Endothelial cell of umbilical vein (primary cell): ENCODE measurements at regions not wholly inside any gene's neighbourhood (a gene's known extent, or its start where the extent isn't known, plus 50 kb on each side); places are given as distances from the start of the nearest gene placed in this dataset.

ENCODE experiments used
- BruUV-seq: library from RNA; stranded (reverse); fragments of 400-500 nt; replicated peaks from 2 replicates; lab custom pipeline; 2021; lab: Mats Ljungman, UMichigan
- CTCF ChIA-PET: fragments of 300-600, 350-600 bp; sonication (Branson Sonifier 250); formaldehyde crosslinking; loops from one replicate; lab custom pipeline; 2021; ENCODE audit warnings: antibody characterized with exemption, inconsistent platforms; lab: Charles Lee
- POLR2A ChIA-PET: fragments of 300-600, 350-600 bp; sonication (Branson Sonifier 250); formaldehyde crosslinking; loops from one replicate; lab custom pipeline; 2021; ENCODE audit warnings: antibody characterized with exemption, inconsistent platforms; lab: Charles Lee
- DNase-seq: peaks from one replicate; pipeline ENCODE4 v3.0.0-alpha.2; 2011; ENCODE audit warnings: low read depth, low spot score
- FAIRE-seq: peaks from 2 replicates; lab custom pipeline; 2011; peaks lifted over from hg19 to GRCh38; lab: Jason Lieb, UNC
- H2AFZ ChIP-seq: 2 replicates; pipeline ENCODE4 v1.6.0; 2012; ENCODE audit warnings: low read depth, low read length, control low read depth, inconsistent platforms
- H3K27ac ChIP-seq: 2 replicates; pipeline ENCODE4 v1.5.1; 2011; ENCODE audit warnings: low read depth, mild to moderate bottlenecking, control low read depth, low read length, moderate library complexity; ENCODE audit not compliant: insufficient read depth
- H3K27me3 ChIP-seq, 2 experiments: 2 replicates each; pipeline versions ENCODE4 v1.6.0 to v1.6.1; 2011; ENCODE audit warnings: low read length in 2 of 2, mixed read lengths in 1 of 2; ENCODE audit not compliant: control insufficient read depth in 2 of 2, insufficient read depth in 2 of 2
- H3K36me3 ChIP-seq, 2 experiments: 2 replicates in 1 of 2; 3 replicates in 1 of 2; pipeline ENCODE4 v1.5.1; 2011; ENCODE audit warnings: low read length in 2 of 2, mild to moderate bottlenecking in 1 of 2, moderate library complexity in 1 of 2; ENCODE audit not compliant: control insufficient read depth in 2 of 2, insufficient read depth in 2 of 2; ENCODE audit errors: extremely low read depth in 1 of 2
- H3K4me1 ChIP-seq: 3 replicates; pipeline ENCODE4 v1.5.1; 2011; ENCODE audit warnings: mild to moderate bottlenecking, low read length; ENCODE audit not compliant: control insufficient read depth, insufficient read depth; ENCODE audit errors: extremely low read depth
- H3K4me2 ChIP-seq: 2 replicates; pipeline ENCODE4 v1.6.1; 2011; ENCODE audit warnings: low read length, control low read depth, mixed read lengths; ENCODE audit not compliant: insufficient read depth
- H3K4me3 ChIP-seq, 3 experiments: fragments of 200-600 bp in 1 of 3; sonication (generic), shearing (Covaris generic) in 1 of 3; replicated peaks in 1 of 3; 2 replicates each; pipeline ENCODE4 v1.5.1; 2011 to 2016; ENCODE audit warnings: control low read depth in 3 of 3, low read length in 3 of 3, mild to moderate bottlenecking in 2 of 3, inconsistent platforms in 1 of 3, low read depth in 1 of 3, moderate library complexity in 1 of 3; ENCODE audit not compliant: insufficient read depth in 1 of 3
- H3K79me2 ChIP-seq: 2 replicates; pipeline ENCODE4 v1.6.0; 2012; ENCODE audit warnings: low read length, inconsistent platforms; ENCODE audit not compliant: control insufficient read depth, insufficient read depth
- H3K9ac ChIP-seq: replicated peaks from 2 replicates; pipeline ENCODE3; 2011; ENCODE audit warnings: low read length, control low read depth; ENCODE audit not compliant: insufficient read depth; ENCODE audit errors: extremely low read depth
- H3K9me1 ChIP-seq: replicated peaks from 3 replicates; pipeline ENCODE4 v1.6.0; 2011; ENCODE audit warnings: mild to moderate bottlenecking, low read length; ENCODE audit not compliant: control insufficient read depth, insufficient read depth; ENCODE audit errors: extremely low read depth
- H3K9me3 ChIP-seq: replicated peaks from 2 replicates; pipeline ENCODE4 v1.5.1; 2012; ENCODE audit warnings: low read length, inconsistent platforms; ENCODE audit not compliant: control insufficient read depth, insufficient read depth
- H4K20me1 ChIP-seq: replicated peaks from 2 replicates; pipeline ENCODE3; 2011; ENCODE audit warnings: mild to moderate bottlenecking, low read length; ENCODE audit not compliant: control insufficient read depth, insufficient read depth; ENCODE audit errors: extremely low read depth
- EZH2 ChIP-seq: IDR thresholded peaks from 2 replicates; pipeline ENCODE4 v1.6.1; 2012; ENCODE audit warnings: borderline replicate concordance, low read depth, mild to moderate bottlenecking, moderate library complexity, low read length, inconsistent platforms; ENCODE audit not compliant: severe bottlenecking
- JUN ChIP-seq: IDR thresholded peaks from 2 replicates; pipeline ENCODE4 v1.6.1; 2011; ENCODE audit warnings: borderline replicate concordance, low read depth; ENCODE audit not compliant: insufficient read length, insufficient read depth
- MAX ChIP-seq: IDR thresholded peaks from 2 replicates; pipeline ENCODE4 v1.6.1; 2011; ENCODE audit not compliant: insufficient read depth, insufficient read length
- MYC ChIP-seq: IDR thresholded peaks from one replicate; pipeline ENCODE4 v1.6.1; 2011; ENCODE audit warnings: mild to moderate bottlenecking, low read depth, low read length
- dilution Hi-C: fragments of 300-500 bp; cut with MboI; formaldehyde crosslinking; loops from one replicate; pipeline ENCODE4 v1.15.0; 2019; ENCODE audit warnings: low sequenced_read_pairs; ENCODE audit not compliant: extremely low pct_ligation_motif_present
- intact Hi-C: fragments of 100-400 bp; cut with micrococcal nuclease; formaldehyde crosslinking; loops from one replicate; pipeline ENCODE4 v1.10.0; 2022
- TF ChIP-seq, protein P1 (sequence below), 2 donors: IDR thresholded peaks; 1 replicate in 1 of 2; 2 replicates in 1 of 2; pipeline ENCODE4 v1.5.1; 2011; ENCODE audit warnings: low read length in 2 of 2, mild to moderate bottlenecking in 2 of 2, moderate library complexity in 2 of 2, control low read depth in 1 of 2, inconsistent platforms in 1 of 2, low read depth in 1 of 2; ENCODE audit not compliant: insufficient read depth in 1 of 2; ENCODE audit errors: extremely low read depth in 1 of 2

- no peak overlapping the region for H3K4me3 ChIP-seq
- no peak for DNase-seq
- H3K9me3 ChIP-seq, result no peaks in the 10 kb centered on the region
- no peak overlapping the region for H3K27ac ChIP-seq
- FAIRE-seq, result no peak
- no peak overlapping the region for H2AFZ ChIP-seq
- POLR2A ChIA-PET, result no interaction called here
- H4K20me1 ChIP-seq, result no peaks in the 10 kb centered on the region
- H3K79me2 ChIP-seq, result no peaks in the 10 kb centered on the region
- BruUV-seq, result no TSS peak
- CTCF ChIA-PET, result interaction anchor here (1.1 to 1.4 kb wide), 2 partner anchors 19 to 27 kb away, joined by 3 to 8 read pairs; no protein-coding TSS in a partner anchor
- H3K36me3 ChIP-seq, result no peaks in the 10 kb centered on the region
- no peak overlapping the region for H3K9ac ChIP-seq
- dilution Hi-C loops, result no loop called here
- H3K4me1 ChIP-seq, result no peaks in the 10 kb centered on the region
- intact Hi-C loops, result no loop called here
- no peaks in the 10 kb centered on the region for H3K27me3 ChIP-seq
- no peak overlapping the region for H3K4me2 ChIP-seq
- TF ChIP-seq MAX (no peak), EZH2 (no peak), MYC (no peak), JUN (no peak)
- TF ChIP-seq, protein P1, sequence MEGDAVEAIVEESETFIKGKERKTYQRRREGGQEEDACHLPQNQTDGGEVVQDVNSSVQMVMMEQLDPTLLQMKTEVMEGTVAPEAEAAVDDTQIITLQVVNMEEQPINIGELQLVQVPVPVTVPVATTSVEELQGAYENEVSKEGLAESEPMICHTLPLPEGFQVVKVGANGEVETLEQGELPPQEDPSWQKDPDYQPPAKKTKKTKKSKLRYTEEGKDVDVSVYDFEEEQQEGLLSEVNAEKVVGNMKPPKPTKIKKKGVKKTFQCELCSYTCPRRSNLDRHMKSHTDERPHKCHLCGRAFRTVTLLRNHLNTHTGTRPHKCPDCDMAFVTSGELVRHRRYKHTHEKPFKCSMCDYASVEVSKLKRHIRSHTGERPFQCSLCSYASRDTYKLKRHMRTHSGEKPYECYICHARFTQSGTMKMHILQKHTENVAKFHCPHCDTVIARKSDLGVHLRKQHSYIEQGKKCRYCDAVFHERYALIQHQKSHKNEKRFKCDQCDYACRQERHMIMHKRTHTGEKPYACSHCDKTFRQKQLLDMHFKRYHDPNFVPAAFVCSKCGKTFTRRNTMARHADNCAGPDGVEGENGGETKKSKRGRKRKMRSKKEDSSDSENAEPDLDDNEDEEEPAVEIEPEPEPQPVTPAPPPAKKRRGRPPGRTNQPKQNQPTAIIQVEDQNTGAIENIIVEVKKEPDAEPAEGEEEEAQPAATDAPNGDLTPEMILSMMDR (IDR thresholded peaks at IDR 0.05; ENCODE audit: extremely low read depth in 1 of 2, insufficient read depth in 1 of 2, low read depth in 1 of 2, low read length in 2 of 2), result no peak
- no peaks in the 10 kb centered on the region for H3K9me1 ChIP-seq
Measured at GRCh38 chr7:31462636-31463035, 51.3 kb upstream of the ITPRID1 start.
